Suprapubic skin (tissue), 4 donors: ENCODE measurements at regions not wholly inside any gene's neighbourhood (a gene's known extent, or its start where the extent isn't known, plus 50 kb on each side); places are given as distances from the start of the nearest gene placed in this dataset.

Source experiments
- DNase-seq, 2 donors: peaks; one replicate each; pipeline ENCODE4 v3.0.0-alpha.2; 2019; ENCODE audit warnings: low spot score in 2 of 2
- H3K27ac ChIP-seq: fragments of 200-600 bp; sonication (generic); one replicate; pipeline ENCODE4 v1.5.1; 2019
- H3K27me3 ChIP-seq: fragments of 200-600 bp; sonication (generic); one replicate; pipeline ENCODE4 v1.5.1; 2019
- H3K36me3 ChIP-seq: fragments of 200-600 bp; sonication (generic); one replicate; pipeline ENCODE4 v1.5.1; 2019
- H3K4me1 ChIP-seq: fragments of 200-600 bp; sonication (generic); one replicate; pipeline ENCODE4 v1.5.1; 2019
- H3K4me3 ChIP-seq: fragments of 200-600 bp; sonication (generic); one replicate; pipeline ENCODE4 v1.5.1; 2019; ENCODE audit warnings: mild to moderate bottlenecking
- H3K9me3 ChIP-seq: fragments of 200-600 bp; sonication (generic); one replicate; pipeline ENCODE4 v1.5.1; 2019
- CTCF ChIP-seq, 2 donors: fragments of 200-600 bp in 1 of 2; fragments of 450-650 bp in 1 of 2; sonication (generic) in 1 of 2; IDR thresholded peaks; one replicate each; pipeline ENCODE4 v1.5.1; 2016 to 2019; ENCODE audit warnings: antibody characterized with exemption in 2 of 2, mild to moderate bottlenecking in 1 of 2, moderate library complexity in 1 of 2
- EP300 ChIP-seq: sonication (generic); formaldehyde crosslinking; IDR thresholded peaks from one replicate; pipeline ENCODE4 v1.6.1; 2017; ENCODE audit warnings: antibody characterized with exemption
- POLR2A ChIP-seq, 2 donors: fragments of 450-650 bp; IDR thresholded peaks; one replicate each; pipeline ENCODE4 v1.6.1; 2017; ENCODE audit warnings: antibody characterized with exemption in 2 of 2, mild to moderate bottlenecking in 2 of 2, moderate library complexity in 2 of 2
- POLR2AphosphoS5 ChIP-seq, 3 donors: sonication (generic); formaldehyde crosslinking; IDR thresholded peaks; one replicate each; pipeline ENCODE4 v1.6.1; 2017; ENCODE audit warnings: antibody characterized with exemption in 3 of 3
- WGBS: methylation state at CpG from one replicate; pipeline ENCODE4 v1.1.5; 2018; 5-methylcytosine and 5-hydroxymethylcytosine counted together

- H3K4me3 ChIP-seq: no peak overlapping the region
- no peak for DNase-seq
- no peaks in the 10 kb centered on the region for H3K9me3 ChIP-seq
- H3K27ac ChIP-seq: no peak overlapping the region
- H3K36me3 ChIP-seq: no peaks in the 10 kb centered on the region
- no peaks in the 10 kb centered on the region for H3K4me1 ChIP-seq
- TF ChIP-seq EP300 (no peak), POLR2AphosphoS5 (IDR thresholded peaks at IDR 0.05) (no peak), CTCF (IDR thresholded peaks at IDR 0.05) (no peak), POLR2A (IDR thresholded peaks at IDR 0.05) (no peak)
- no peaks in the 10 kb centered on the region for H3K27me3 ChIP-seq
- 32% methylated on average over 7 of the region's 7 CpGs for WGBS
Measured at GRCh38 chr13:110017379-110017778, 231.0 kb upstream of the IRS2 start.

DNA sequence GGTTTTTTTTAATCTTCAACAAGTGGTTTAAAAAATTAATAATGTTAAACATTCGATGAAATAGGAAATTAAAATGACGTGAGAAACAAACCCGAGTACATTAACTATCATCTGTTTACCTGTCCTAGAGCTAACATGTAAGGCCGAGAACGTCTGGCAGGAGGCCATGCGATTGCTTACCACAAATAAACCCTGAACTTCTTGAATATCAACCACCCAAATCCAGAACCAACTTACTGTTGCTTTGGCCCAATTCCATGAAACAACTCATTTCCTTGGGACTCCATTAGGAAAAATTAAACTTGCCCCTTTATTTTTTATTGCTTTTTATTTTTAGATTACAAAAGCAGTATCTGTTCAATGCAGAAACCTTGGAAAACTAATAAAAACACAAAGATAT lies 228.9 kb upstream of the IRS2 start:
- H3K9me3 ChIP-seq: no peaks in the 10 kb centered on the region
- no peaks in the 10 kb centered on the region for H3K27me3 ChIP-seq
- DNase-seq: no peak
- no peak overlapping the region for H3K4me3 ChIP-seq
- no peaks in the 10 kb centered on the region for H3K36me3 ChIP-seq
- no peak for TF ChIP-seq POLR2A (IDR thresholded peaks at IDR 0.05)
- no peak for TF ChIP-seq CTCF (IDR thresholded peaks at IDR 0.05)
- no peak for TF ChIP-seq POLR2AphosphoS5 (IDR thresholded peaks at IDR 0.05)
- no peak for TF ChIP-seq EP300
- no peaks in the 10 kb centered on the region for H3K4me1 ChIP-seq
- 60% methylated on average over 6 of the region's 6 CpGs for WGBS
- no peak overlapping the region for H3K27ac ChIP-seq

- TF ChIP-seq EP300 (no peak), CTCF (IDR thresholded peaks at IDR 0.05) (no peak), POLR2A (IDR thresholded peaks at IDR 0.05) (no peak), POLR2AphosphoS5 (IDR thresholded peaks at IDR 0.05) (no peak)
- WGBS: 74% methylated on average over 4 of the region's 4 CpGs
- Histone ChIP-seq H3K27me3 (no peaks in the 10 kb centered on the region), H3K36me3 (no peaks in the 10 kb centered on the region), H3K9me3 (no peaks in the 10 kb centered on the region), H3K4me1 (no peaks in the 10 kb centered on the region), H3K27ac (no peak overlapping the region), H3K4me3 (no peak overlapping the region)
- DNase-seq: no peak
Measured at GRCh38 chr13:110014719-110015118, 228.3 kb upstream of the IRS2 start.

- H3K36me3 ChIP-seq: no peaks in the 10 kb centered on the region
- WGBS: 81% methylated on average over 2 of the region's 2 CpGs
- no peak overlapping the region for H3K27ac ChIP-seq
- TF ChIP-seq CTCF (IDR thresholded peaks at IDR 0.05) (no peak), POLR2AphosphoS5 (IDR thresholded peaks at IDR 0.05) (no peak), EP300 (no peak), POLR2A (IDR thresholded peaks at IDR 0.05) (no peak)
- H3K27me3 ChIP-seq: no peaks in the 10 kb centered on the region
- no peaks in the 10 kb centered on the region for H3K4me1 ChIP-seq
- no peaks in the 10 kb centered on the region for H3K9me3 ChIP-seq
- DNase-seq: no peak
- no peak overlapping the region for H3K4me3 ChIP-seq
Measured at GRCh38 chr13:110012102-110012739, 225.8 kb upstream of the IRS2 start.

DNA sequence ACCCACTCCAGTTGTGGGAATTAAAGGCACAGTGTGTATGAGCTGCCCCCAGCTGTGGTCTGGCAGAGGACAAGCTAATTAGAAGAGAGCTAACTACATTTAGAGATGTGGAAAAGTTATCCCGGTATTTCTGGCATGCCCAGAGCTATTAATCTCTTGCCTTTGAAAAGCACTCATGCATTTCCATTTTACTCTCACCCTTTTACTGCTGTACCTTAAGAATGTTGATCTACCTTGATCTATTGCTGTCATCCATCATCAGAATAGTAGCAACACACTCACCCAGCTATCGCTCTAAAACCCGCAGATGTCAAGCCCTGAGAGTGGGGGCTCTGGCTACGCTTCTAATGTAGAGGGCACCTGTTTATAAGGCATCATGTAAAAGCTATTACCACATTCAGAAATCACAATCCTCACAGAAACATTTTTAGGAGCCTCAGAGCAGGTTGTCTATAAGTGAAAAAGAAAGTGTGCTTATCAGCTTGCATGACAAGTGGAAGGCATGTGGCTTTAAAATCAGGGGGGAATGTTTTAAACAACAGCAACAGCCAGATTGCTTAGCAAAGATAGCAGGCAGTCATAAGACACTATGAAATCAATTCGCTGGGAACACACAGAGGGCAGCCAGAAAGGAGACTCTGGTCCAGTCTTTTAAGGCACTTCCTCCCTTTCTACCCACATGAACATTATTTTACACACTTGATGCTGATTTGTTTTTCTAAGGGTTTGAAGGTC lies 224.2 kb upstream of the IRS2 start:
- no peak for DNase-seq
- TF ChIP-seq POLR2AphosphoS5 (IDR thresholded peaks at IDR 0.05) (no peak), EP300 (no peak), CTCF (IDR thresholded peaks at IDR 0.05) (no peak), POLR2A (IDR thresholded peaks at IDR 0.05) (no peak)
- no peaks in the 10 kb centered on the region for H3K36me3 ChIP-seq
- no peaks in the 10 kb centered on the region for H3K27me3 ChIP-seq
- H3K9me3 ChIP-seq: no peaks in the 10 kb centered on the region
- no peaks in the 10 kb centered on the region for H3K4me1 ChIP-seq
- H3K4me3 ChIP-seq: no peak overlapping the region
- 74% methylated on average over 5 of the region's 5 CpGs for WGBS
- H3K27ac ChIP-seq: no peak overlapping the region
